Epithelial cell of esophagus (primary cell): ENCODE measurements at regions not wholly inside any gene's neighbourhood (a gene's known extent, or its start where the extent isn't known, plus 50 kb on each side); places are given as distances from the start of the nearest gene placed in this dataset.
"Not testable (repeated sequence)": the region's sequence is repeated elsewhere in the genome, so short reads cannot be mapped to it uniquely, and the experiment has no call there.

Experiments
- DNase-seq: peaks from one replicate; pipeline ENCODE4 v3.0.0; 2010; ENCODE audit warnings: low read depth
- H3K4me3 ChIP-seq: 2 replicates; pipeline ENCODE4 v1.5.1; 2011; ENCODE audit warnings: mild to moderate bottlenecking, low read length, control low read depth
- TF ChIP-seq, protein P1 (sequence below): IDR thresholded peaks from 2 replicates; pipeline ENCODE4 v1.5.1; 2011; ENCODE audit warnings: low read depth, mild to moderate bottlenecking, low read length, control low read depth, inconsistent platforms; ENCODE audit not compliant: insufficient read depth; ENCODE audit errors: missing control alignments

GRCh38 chr9:32092031-32092430 is 292.4 kb upstream of the ACO1 start:
- DNase-seq: no peak
- H3K4me3 ChIP-seq: no peak overlapping the region
- TF ChIP-seq, protein P1, sequence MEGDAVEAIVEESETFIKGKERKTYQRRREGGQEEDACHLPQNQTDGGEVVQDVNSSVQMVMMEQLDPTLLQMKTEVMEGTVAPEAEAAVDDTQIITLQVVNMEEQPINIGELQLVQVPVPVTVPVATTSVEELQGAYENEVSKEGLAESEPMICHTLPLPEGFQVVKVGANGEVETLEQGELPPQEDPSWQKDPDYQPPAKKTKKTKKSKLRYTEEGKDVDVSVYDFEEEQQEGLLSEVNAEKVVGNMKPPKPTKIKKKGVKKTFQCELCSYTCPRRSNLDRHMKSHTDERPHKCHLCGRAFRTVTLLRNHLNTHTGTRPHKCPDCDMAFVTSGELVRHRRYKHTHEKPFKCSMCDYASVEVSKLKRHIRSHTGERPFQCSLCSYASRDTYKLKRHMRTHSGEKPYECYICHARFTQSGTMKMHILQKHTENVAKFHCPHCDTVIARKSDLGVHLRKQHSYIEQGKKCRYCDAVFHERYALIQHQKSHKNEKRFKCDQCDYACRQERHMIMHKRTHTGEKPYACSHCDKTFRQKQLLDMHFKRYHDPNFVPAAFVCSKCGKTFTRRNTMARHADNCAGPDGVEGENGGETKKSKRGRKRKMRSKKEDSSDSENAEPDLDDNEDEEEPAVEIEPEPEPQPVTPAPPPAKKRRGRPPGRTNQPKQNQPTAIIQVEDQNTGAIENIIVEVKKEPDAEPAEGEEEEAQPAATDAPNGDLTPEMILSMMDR: no peak

DNA sequence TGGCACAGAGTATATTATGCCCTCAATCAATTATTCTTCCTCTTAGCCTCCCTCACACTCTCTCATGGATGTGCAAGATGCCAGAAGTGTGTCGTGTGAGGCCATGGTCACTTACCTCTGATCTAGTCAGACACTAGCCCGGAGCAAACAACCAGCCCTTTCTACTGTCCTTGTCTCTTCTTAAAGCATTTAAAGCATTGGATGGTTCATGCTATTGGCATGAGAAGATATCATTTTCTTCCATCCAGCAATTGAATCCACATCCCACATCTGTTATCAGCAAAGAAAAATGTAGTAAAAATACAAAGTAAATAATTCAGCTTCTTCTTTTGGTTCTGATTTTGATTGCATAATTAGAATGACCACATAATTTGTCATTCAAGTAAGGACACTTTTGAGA is 267.2 kb upstream of the ACO1 start:
- no peak overlapping the region for H3K4me3 ChIP-seq
- TF ChIP-seq, protein P1: no peak
- DNase-seq: no peak

DNA sequence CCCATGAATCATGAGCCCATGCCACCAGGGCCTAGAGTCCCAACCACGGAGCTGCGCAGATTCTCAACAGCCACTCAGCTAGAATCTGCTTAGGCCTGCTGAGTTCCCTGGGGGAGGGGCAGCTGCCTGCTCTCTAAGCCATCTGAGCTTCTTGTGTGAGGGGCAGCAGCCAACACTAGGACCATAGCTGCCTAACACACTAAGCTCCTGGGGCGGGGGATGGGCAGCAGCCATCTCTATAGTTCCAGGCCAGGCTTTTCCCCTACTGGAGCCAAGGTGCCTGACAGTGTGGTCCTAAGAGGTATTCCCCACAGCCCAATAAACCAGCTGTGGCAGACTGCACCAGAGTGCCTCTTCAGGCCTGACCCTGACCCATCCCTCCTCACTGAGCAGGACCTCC is 255.9 kb upstream of the ACO1 start:
- no peak for DNase-seq
- no peak overlapping the region for H3K4me3 ChIP-seq
- TF ChIP-seq, protein P1: no peak

DNA sequence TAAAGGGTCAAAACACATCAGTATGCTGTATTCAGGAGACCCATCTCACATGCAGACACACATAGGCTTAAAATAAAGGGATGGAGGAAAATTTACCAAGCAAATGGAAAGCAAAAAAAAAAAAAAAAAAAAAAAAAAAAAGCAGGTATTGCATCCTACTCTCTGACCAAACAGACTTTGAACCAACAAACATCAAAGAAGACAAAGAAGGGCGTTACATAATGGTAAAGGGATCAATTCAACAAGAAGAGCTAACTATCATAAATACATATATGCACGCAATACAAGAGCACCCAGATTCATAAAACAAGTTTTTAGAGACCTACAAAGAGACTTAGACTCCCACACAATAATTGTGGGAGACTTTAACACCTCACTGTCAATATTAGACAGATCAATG is 253.7 kb upstream of the ACO1 start:
- not testable (repeated sequence) for H3K4me3 ChIP-seq, DNase-seq

DNA sequence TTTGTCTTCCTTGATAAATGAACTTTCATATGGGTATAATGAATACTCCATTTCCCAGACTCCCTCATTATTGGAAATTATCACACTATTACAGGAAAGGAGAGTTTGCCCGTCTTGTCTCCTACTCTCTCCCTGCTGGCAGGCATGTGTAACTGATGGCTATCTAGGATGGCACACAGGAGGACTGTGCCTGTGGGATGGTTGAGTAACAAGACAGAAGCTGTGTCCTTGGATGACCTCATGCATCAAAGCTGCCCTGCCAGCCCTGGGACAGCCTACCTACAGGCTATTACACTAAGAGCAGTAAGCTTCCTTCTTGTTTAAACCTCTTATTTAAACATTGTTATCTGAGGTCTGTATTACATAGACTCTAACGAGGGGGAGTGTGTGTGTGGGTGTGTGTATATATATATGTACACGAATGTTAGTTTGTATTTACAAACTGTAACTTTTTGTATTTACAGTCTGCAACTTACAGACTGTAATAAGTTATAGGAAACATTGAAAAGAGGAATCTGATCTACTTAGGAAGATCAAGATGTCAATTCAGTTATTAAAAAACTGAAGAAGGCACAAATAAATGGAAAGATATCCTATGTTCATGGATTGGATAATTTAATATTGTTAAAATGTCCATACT is 247.6 kb upstream of the ACO1 start:
- no peak overlapping the region for H3K4me3 ChIP-seq
- TF ChIP-seq, protein P1: peak; percentile 9

DNA sequence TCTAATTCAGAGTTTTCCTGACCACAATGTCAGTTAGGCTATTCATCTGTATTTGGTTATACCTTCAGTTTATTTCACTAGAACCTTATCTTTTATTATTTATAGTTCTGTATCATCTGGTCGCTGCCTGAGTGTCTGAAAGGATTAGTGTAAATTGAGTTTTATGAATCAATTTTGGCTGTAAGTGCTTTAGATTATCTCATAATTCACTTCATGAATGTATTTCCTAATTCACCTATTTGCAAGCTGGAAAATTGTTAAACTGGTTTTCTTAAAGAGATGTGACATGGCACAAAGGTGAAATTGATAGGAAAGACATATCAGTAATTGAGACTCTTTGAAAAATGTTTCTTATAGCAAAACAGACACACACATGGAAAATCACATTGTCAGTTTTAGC is 242.4 kb upstream of the ACO1 start:
- H3K4me3 ChIP-seq: no peak overlapping the region
- TF ChIP-seq, protein P1: no peak
- DNase-seq: no peak

More for the DNA sequence above, 247.6 kb upstream of the ACO1 start:
- DNase-seq: peak; percentile 59

- not testable (repeated sequence) for DNase-seq, H3K4me3 ChIP-seq
Observed at GRCh38 chr9:32148553-32148952, 235.9 kb upstream of the ACO1 start.

- TF ChIP-seq, protein P1: no peak
- no peak overlapping the region for H3K4me3 ChIP-seq
- DNase-seq: no peak
Observed at GRCh38 chr9:32161209-32161608, 223.2 kb upstream of the ACO1 start.
